GM19452 (cell line): ENCODE measurements at regions not wholly inside any gene's neighbourhood (a gene's known extent, or its start where the extent isn't known, plus 50 kb on each side); places are given as distances from the start of the nearest gene placed in this dataset.

Experiments
- ATAC-seq: cut with Tn5 transposase; IDR thresholded peaks from one replicate; pipeline ENCODE4 v1.9.1; 2021; ENCODE audit not compliant: unreplicated experiment

- ATAC-seq = no peak
These were observed 136.3 kb upstream of the MLIP start for GRCh38 chr6:53974941-53975340.

GRCh38 chr6:53975941-53976615, 135.2 kb upstream of the MLIP start:
- ATAC-seq = no peak

GRCh38 chr6:53977551-53977950, 133.7 kb upstream of the MLIP start:
- ATAC-seq = no peak

- no peak for ATAC-seq
These were observed 131.7 kb upstream of the MLIP start for GRCh38 chr6:53979468-53980067.

- ATAC-seq = no peak
These were observed 128.7 kb upstream of the MLIP start for GRCh38 chr6:53982366-53983050.

- no peak for ATAC-seq
These were observed 127.9 kb upstream of the MLIP start for GRCh38 chr6:53983301-53983700.

GRCh38 chr6:53984163-53984562, 127.1 kb upstream of the MLIP start:
- no peak for ATAC-seq

- no peak for ATAC-seq
These were observed 126.7 kb upstream of the MLIP start for GRCh38 chr6:53984581-53984980.

GRCh38 chr6:53985366-53985765, 125.9 kb upstream of the MLIP start:
- ATAC-seq = no peak

GRCh38 chr6:53986165-53986720, 125.0 kb upstream of the MLIP start:
- peak; percentile 65 for ATAC-seq

GRCh38 chr6:53986721-53987521, 124.3 kb upstream of the MLIP start:
- no peak for ATAC-seq

GRCh38 chr6:53987522-53987888, 123.7 kb upstream of the MLIP start:
- no peak for ATAC-seq

- ATAC-seq = no peak
These were observed 121.7 kb upstream of the MLIP start for GRCh38 chr6:53989504-53989903.

GRCh38 chr6:53992522-53992921, 118.7 kb upstream of the MLIP start:
- ATAC-seq = no peak

- ATAC-seq = no peak
These were observed 117.0 kb upstream of the MLIP start for GRCh38 chr6:53994201-53994600.

GRCh38 chr6:53995935-53996334, 115.3 kb upstream of the MLIP start:
- no peak for ATAC-seq

GRCh38 chr6:53998303-53998702, 112.9 kb upstream of the MLIP start:
- ATAC-seq = no peak

- ATAC-seq = no peak
These were observed 112.0 kb upstream of the MLIP start for GRCh38 chr6:53999088-53999755.

GRCh38 chr6:54002116-54002515, 109.1 kb upstream of the MLIP start:
- no peak for ATAC-seq

- no peak for ATAC-seq
These were observed 107.9 kb upstream of the MLIP start for GRCh38 chr6:54003316-54003715.

GRCh38 chr6:54008589-54008988, 102.7 kb upstream of the MLIP start:
- ATAC-seq = no peak
